ENCODE measurements at regions not wholly inside any gene's neighbourhood (a gene's known extent, or its start where the extent isn't known, plus 50 kb on each side); places are given as distances from the start of the nearest gene placed in this dataset.

- TF ChIP-seq CTCF (IDR thresholded peaks at IDR 0.05) (no peak), EZH2 (IDR thresholded peaks at IDR 0.05; ENCODE audit: borderline replicate concordance, insufficient read depth, low read depth, low read length, poor library complexity, severe bottlenecking) (no peak)
Observed at GRCh38 chr3:17967111-17967510, 224.7 kb upstream of the TBC1D5 start.

All from B cell (primary cell).